ENCODE measurements at regions not wholly inside any gene's neighbourhood (a gene's known extent, or its start where the extent isn't known, plus 50 kb on each side); places are given as distances from the start of the nearest gene placed in this dataset.
A peak's percentile ranks its signal among the peaks of the same experiment; 100 is the strongest.

DNA sequence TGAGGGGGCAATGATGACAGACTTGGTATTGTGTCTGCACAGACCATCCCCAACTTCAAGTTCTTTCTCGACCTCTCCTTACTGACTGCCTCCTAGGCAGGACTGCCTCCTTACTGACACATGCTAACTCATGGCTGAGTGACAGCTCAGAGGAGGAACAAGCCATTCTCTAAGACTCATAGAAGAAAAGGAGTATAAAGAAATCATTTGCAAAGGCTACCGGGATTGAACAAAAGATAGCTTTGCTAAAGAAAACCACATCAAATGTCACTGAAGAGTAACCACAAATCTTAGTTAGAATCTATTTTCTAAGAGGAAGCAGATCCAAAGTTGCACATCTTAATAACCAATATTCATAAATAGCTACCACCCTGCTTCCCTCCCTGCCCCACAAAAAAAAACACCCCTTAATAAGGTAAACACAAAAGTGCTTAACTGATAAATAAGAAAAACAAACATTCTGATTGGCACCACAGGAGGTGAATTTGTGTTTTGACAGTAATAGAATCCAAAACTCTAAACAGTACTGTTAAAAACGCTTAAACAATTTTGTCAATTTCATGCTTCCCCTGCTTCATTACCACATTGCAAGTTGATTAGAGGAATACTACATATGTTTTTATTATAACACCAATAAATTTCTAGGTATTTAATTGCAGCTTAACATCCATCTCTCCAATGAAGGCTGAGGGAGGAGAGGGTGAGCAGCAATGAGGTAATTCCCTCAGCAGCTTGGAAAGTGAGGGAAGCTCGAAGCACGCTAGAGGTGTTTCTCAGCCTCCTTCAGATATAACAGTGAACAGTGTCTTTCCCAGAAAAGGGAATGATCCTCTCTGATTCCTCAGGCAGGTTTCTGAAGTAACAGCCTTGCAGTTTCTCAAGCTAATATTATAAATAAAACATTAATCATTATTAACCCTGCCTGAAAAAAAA, 160.0 kb downstream of the HNRNPD start:
- Mint-ChIP-seq H3K4me1 (ENCODE audit: low read depth, unreplicated experiment) (peaks cover 5% of the 10 kb centered on the region), H3K27ac (ENCODE audit: unreplicated experiment) (no peak overlapping the region)

GRCh38 chr4:82201805-82202641, 171.8 kb downstream of the HNRNPD start:
- peaks cover 3% of the 10 kb centered on the region for H3K27me3 Mint-ChIP-seq (ENCODE audit: unreplicated experiment)
- no peak overlapping the region for H3K27ac Mint-ChIP-seq (ENCODE audit: unreplicated experiment)
- peak; percentile 71 for DNase-seq
- H3K36me3 Mint-ChIP-seq (ENCODE audit: unreplicated experiment), result peaks cover 9% of the 10 kb centered on the region
- peaks cover 6% of the 10 kb centered on the region for H3K4me1 Mint-ChIP-seq (ENCODE audit: low read depth, unreplicated experiment)
- TF ChIP-seq, protein P1, sequence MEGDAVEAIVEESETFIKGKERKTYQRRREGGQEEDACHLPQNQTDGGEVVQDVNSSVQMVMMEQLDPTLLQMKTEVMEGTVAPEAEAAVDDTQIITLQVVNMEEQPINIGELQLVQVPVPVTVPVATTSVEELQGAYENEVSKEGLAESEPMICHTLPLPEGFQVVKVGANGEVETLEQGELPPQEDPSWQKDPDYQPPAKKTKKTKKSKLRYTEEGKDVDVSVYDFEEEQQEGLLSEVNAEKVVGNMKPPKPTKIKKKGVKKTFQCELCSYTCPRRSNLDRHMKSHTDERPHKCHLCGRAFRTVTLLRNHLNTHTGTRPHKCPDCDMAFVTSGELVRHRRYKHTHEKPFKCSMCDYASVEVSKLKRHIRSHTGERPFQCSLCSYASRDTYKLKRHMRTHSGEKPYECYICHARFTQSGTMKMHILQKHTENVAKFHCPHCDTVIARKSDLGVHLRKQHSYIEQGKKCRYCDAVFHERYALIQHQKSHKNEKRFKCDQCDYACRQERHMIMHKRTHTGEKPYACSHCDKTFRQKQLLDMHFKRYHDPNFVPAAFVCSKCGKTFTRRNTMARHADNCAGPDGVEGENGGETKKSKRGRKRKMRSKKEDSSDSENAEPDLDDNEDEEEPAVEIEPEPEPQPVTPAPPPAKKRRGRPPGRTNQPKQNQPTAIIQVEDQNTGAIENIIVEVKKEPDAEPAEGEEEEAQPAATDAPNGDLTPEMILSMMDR (IDR thresholded peaks at IDR 0.05; ENCODE audit: partially characterized antibody, unreplicated experiment), result peak; percentile 68
- no peak overlapping the region for H3K4me3 Mint-ChIP-seq (ENCODE audit: unreplicated experiment)
- no peaks in the 10 kb centered on the region for H3K9me3 Mint-ChIP-seq (ENCODE audit: unreplicated experiment)

More for the DNA sequence above, 160.0 kb downstream of the HNRNPD start:
- peaks cover 3% of the 10 kb centered on the region for H3K9me3 Mint-ChIP-seq (ENCODE audit: unreplicated experiment)
- TF ChIP-seq, protein P1 (IDR thresholded peaks at IDR 0.05; ENCODE audit: partially characterized antibody, unreplicated experiment), result no peak
- H3K36me3 Mint-ChIP-seq (ENCODE audit: unreplicated experiment), result peaks cover 4% of the 10 kb centered on the region
- no peak for DNase-seq
- H3K4me3 Mint-ChIP-seq (ENCODE audit: unreplicated experiment), result no peak overlapping the region
- H3K27me3 Mint-ChIP-seq (ENCODE audit: unreplicated experiment), result no peaks in the 10 kb centered on the region

- Mint-ChIP-seq H3K9me3 (ENCODE audit: unreplicated experiment) (no peaks in the 10 kb centered on the region), H3K4me1 (ENCODE audit: low read depth, unreplicated experiment) (peaks cover 6% of the 10 kb centered on the region), H3K4me3 (ENCODE audit: unreplicated experiment) (no peak overlapping the region), H3K27ac (ENCODE audit: unreplicated experiment) (no peak overlapping the region), H3K36me3 (ENCODE audit: unreplicated experiment) (peaks cover 1% of the 10 kb centered on the region), H3K27me3 (ENCODE audit: unreplicated experiment) (peaks cover 3% of the 10 kb centered on the region)
- TF ChIP-seq, protein P1 (IDR thresholded peaks at IDR 0.05; ENCODE audit: partially characterized antibody, unreplicated experiment), result no peak
- no peak for DNase-seq
Observed at GRCh38 chr4:82201303-82201702, 172.5 kb downstream of the HNRNPD start.

- H3K9me3 Mint-ChIP-seq (ENCODE audit: unreplicated experiment), result no peaks in the 10 kb centered on the region
- H3K27ac Mint-ChIP-seq (ENCODE audit: unreplicated experiment), result no peak overlapping the region
- peaks cover 3% of the 10 kb centered on the region for H3K27me3 Mint-ChIP-seq (ENCODE audit: unreplicated experiment)
- no peak overlapping the region for H3K4me3 Mint-ChIP-seq (ENCODE audit: unreplicated experiment)
- no peak for DNase-seq
- TF ChIP-seq, protein P1 (IDR thresholded peaks at IDR 0.05; ENCODE audit: partially characterized antibody, unreplicated experiment), result no peak
- peaks cover 6% of the 10 kb centered on the region for H3K4me1 Mint-ChIP-seq (ENCODE audit: low read depth, unreplicated experiment)
- no peaks in the 10 kb centered on the region for H3K36me3 Mint-ChIP-seq (ENCODE audit: unreplicated experiment)
Observed at GRCh38 chr4:82200046-82200445, 173.7 kb downstream of the HNRNPD start.
